ENCODE measurements at regions not wholly inside any gene's neighbourhood (a gene's known extent, or its start where the extent isn't known, plus 50 kb on each side); places are given as distances from the start of the nearest gene placed in this dataset.

DNA sequence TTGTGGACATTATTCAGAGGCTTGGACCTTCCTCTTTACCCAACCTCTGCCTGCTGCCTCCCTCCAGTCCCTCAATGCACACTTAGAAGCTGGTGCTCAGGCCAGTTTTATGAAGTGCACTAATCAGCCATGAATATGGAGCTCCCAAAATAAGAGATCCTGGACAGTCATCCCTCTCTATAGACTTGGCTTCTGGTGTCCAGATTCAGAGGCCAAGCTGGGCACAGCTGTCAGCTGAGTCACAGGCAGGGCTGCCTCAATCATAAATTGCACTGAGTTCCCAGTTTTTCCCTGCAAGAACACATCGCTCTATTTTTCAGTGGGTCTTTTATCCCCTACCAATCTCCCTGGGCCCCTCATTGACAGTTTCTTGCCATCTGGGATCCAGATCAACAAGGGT is 161.7 kb upstream of the CADM1 start:
- no peak overlapping the region for H3K4me3 ChIP-seq (ENCODE audit: control insufficient read depth, low read depth, low read length)
- TF ChIP-seq, protein P1, sequence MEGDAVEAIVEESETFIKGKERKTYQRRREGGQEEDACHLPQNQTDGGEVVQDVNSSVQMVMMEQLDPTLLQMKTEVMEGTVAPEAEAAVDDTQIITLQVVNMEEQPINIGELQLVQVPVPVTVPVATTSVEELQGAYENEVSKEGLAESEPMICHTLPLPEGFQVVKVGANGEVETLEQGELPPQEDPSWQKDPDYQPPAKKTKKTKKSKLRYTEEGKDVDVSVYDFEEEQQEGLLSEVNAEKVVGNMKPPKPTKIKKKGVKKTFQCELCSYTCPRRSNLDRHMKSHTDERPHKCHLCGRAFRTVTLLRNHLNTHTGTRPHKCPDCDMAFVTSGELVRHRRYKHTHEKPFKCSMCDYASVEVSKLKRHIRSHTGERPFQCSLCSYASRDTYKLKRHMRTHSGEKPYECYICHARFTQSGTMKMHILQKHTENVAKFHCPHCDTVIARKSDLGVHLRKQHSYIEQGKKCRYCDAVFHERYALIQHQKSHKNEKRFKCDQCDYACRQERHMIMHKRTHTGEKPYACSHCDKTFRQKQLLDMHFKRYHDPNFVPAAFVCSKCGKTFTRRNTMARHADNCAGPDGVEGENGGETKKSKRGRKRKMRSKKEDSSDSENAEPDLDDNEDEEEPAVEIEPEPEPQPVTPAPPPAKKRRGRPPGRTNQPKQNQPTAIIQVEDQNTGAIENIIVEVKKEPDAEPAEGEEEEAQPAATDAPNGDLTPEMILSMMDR (conservative IDR thresholded peaks at IDR 0.05; ENCODE audit: control insufficient read depth, insufficient read depth, low read depth, low read length) = no peak

DNA sequence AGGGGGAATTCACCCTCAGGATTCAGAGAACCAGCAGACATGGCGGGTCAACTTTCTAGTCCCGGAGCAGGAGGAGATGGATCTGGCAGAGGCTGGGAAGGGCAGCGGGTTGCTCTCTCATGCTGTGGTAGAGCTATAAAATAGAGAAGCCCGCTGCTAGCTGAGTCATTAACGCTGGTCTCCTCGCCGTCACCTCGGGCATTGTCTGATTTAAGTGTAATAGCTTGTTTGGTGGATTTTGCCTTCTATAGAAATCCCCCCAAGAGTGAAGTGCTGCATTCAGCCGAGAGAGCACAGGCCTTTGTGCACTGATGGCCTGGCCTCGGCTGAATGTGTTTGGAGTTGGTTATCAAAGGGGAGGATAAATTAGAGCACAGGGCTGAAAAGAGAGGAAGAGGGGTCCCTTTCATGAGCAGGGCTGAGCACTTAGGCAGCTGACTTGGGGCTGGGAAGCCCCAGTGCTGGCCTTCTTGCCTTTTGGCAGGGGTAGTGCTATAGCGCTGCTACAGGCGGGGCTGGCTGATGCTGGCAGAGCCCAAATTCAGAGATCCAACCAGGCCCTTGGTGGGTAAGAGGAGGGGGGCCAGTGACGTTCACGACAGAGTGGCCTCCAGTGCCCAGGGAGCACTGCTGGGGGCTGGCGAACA is 161.1 kb upstream of the CADM1 start:
- no peak overlapping the region for H3K4me3 ChIP-seq (ENCODE audit: control insufficient read depth, low read depth, low read length)
- TF ChIP-seq, protein P1 (conservative IDR thresholded peaks at IDR 0.05; ENCODE audit: control insufficient read depth, insufficient read depth, low read depth, low read length) = no peak
- no peak for DNase-seq (ENCODE audit: low read depth)

More for the DNA sequence above, 161.7 kb upstream of the CADM1 start:
- DNase-seq (ENCODE audit: low read depth) = no peak

DNA sequence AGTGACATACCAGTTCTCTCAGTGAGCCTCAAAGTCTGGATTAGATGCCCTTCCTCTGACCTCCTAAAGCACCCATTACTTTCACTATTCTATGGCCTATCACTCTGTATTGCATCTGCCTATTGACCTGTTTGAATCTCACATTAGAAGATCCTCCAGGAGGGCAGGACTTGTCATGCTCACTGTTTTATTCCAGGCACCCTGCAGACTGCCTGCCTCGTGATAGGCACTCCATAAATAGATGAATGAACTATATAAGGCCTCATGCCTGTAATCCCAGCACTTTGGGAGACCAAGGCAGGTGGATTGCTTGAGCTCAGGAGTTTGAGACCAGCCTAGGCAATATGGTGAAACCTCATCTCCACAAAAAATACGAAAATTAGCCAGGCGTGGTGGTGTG is 160.1 kb upstream of the CADM1 start:
- TF ChIP-seq, protein P1 (conservative IDR thresholded peaks at IDR 0.05; ENCODE audit: control insufficient read depth, insufficient read depth, low read depth, low read length) = no peak
- no peak for DNase-seq (ENCODE audit: low read depth)
- no peak overlapping the region for H3K4me3 ChIP-seq (ENCODE audit: control insufficient read depth, low read depth, low read length)

DNA sequence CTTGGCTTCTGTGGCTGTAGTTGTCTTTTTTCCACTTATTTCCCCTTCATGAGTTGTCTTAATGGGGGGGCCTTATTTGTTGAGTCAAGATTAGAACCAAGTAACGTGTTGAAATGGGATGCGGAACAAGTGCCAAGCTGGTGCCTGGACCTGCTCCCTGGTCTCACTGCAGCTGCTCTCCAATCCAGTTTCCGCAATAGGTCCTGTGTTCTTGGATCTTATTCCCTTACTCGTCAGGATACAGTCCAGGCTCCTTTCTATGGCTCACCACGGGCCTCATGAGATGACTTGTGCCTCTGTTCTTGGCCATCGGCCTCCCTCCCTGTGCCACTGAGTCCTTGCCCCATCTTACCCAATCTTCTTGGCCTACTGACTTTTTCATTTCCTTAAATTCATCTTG is 159.6 kb upstream of the CADM1 start:
- no peak overlapping the region for H3K4me3 ChIP-seq (ENCODE audit: control insufficient read depth, low read depth, low read length)
- DNase-seq (ENCODE audit: low read depth) = no peak
- TF ChIP-seq, protein P1 (conservative IDR thresholded peaks at IDR 0.05; ENCODE audit: control insufficient read depth, insufficient read depth, low read depth, low read length) = no peak

DNA sequence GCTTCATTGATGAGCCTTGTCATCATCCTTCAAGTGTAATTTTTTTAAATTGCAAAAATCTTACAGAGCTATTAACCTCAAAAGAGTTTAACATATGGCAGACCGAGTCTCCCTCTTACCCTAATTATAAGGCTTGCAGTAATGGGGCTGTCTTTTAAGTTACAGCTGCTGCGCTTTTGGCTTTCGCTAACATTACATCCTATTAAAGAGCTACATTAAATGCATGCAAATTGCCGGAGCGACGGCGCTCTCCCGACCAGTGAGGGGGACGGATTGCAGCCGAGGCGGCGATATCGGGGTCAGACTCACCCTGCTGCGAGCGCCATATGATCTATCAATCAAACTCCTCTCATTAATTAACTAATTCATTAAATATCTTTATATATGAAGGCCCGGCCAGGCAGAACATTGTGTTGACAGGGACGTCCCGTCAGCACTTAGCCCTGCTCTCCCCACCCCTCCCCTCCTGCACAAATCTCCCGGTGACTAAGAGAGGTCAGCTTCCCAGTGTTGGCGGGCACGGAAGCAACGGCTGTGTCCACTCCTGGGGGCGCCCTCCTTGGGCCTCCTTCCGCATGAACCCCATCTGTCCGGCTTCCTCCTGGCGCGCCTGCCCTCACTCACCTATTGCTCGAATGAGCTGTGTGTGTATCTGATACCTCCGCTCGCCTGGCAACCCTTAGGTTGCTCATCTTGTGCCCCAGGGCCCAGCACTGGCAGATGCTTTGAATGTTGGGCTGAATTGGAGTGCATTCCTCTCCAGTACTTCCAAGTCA is 156.0 kb upstream of the CADM1 start:
- TF ChIP-seq, protein P1 (conservative IDR thresholded peaks at IDR 0.05; ENCODE audit: control insufficient read depth, insufficient read depth, low read depth, low read length) = no peak
- no peak overlapping the region for H3K4me3 ChIP-seq (ENCODE audit: control insufficient read depth, low read depth, low read length)
- DNase-seq (ENCODE audit: low read depth) = no peak

DNA sequence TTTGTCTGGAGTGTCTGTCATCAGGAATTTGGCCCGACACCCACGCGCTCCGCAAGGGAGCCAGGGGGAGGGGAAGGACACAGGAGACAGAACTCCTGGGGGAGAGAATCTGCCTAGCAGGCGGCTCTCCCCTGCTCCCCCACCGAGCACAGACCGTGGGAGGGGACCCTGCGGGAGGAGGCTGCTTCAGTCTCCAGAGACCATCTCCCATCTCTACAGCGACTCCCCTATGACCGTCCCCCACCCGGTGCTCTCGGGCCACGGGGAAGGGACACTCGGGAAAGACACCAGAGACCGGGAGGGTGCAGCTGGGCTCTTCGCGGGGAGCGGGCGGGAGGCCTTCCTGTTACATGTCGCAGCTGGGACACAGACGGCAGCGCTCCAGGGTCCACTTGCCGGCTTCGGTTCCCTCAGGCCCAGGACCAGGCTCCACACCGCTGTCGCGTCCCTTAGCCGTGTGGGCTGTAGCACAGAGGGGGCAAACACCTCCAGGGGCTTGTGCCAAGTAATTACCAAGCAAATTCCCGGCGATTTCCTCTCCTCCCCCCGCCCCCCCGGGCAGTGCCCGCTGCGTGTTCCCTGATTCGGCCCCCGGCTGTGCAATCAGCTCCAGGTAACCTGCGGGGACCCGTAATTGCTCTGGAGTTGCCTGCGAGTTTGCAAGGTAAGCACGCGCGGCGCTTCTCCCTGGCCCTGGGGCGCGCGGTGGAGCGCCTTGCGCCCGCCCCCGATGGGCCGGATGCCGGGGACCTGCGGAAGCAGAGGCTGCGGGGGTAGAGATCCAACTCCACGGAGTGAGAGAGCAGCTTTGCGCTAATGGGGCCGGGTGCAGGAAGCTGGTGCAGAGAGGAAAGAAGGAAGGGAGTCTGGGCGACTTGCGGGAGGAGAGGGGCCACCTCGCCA is 155.1 kb upstream of the CADM1 start:
- DNase-seq (ENCODE audit: low read depth) = no peak
- TF ChIP-seq, protein P1 (conservative IDR thresholded peaks at IDR 0.05; ENCODE audit: control insufficient read depth, insufficient read depth, low read depth, low read length) = no peak
- no peak overlapping the region for H3K4me3 ChIP-seq (ENCODE audit: control insufficient read depth, low read depth, low read length)

Data from fibroblast of mammary gland (primary cell).